B cell (primary cell): ENCODE measurements at regions not wholly inside any gene's neighbourhood (a gene's known extent, or its start where the extent isn't known, plus 50 kb on each side); places are given as distances from the start of the nearest gene placed in this dataset.
A peak's percentile ranks its signal among the peaks of the same experiment; 100 is the strongest.
"Not testable (repeated sequence)": the region's sequence is repeated elsewhere in the genome, so short reads cannot be mapped to it uniquely, and the experiment has no call there.

Experiments
- ATAC-seq: fragments of 200-7000 bp; cut with Tn5 transposase; one replicate; pipeline ENCODE4 v1.10.0; 2021; ENCODE audit warnings: low read depth, mild to moderate bottlenecking, moderate number of reproducible peaks, moderate library complexity
- CTCF ChIA-PET: fragments of 350-600 bp; sonication (Branson Sonifier 250); formaldehyde crosslinking; loops from one replicate; lab custom pipeline; 2021; ENCODE audit warnings: antibody characterized with exemption, inconsistent platforms; lab: Charles Lee
- POLR2A ChIA-PET: fragments of 350-600 bp; sonication (Branson Sonifier 250); formaldehyde crosslinking; loops from one replicate; lab custom pipeline; 2021; ENCODE audit warnings: antibody characterized with exemption; lab: Charles Lee
- DNase-seq: peaks from one replicate; pipeline ENCODE4 v3.0.0; 2013
- H2AFZ ChIP-seq: 2 replicates; pipeline ENCODE4 v1.6.1; 2012; ENCODE audit warnings: mild to moderate bottlenecking, low read depth, low read length; ENCODE audit not compliant: insufficient read depth, poor library complexity, severe bottlenecking
- H3K27ac ChIP-seq, 2 donors: 1 replicate in 1 of 2; 2 replicates in 1 of 2; pipeline ENCODE4 v1.5.1; 2012 to 2013; ENCODE audit warnings: low read length in 2 of 2, mild to moderate bottlenecking in 2 of 2, moderate library complexity in 1 of 2
- H3K27me3 ChIP-seq, 4 experiments: fragments of 200-600 bp in 1 of 4; sonication (generic) in 1 of 4; replicated peaks in 1 of 4; 1 replicate in 2 of 4; 2 replicates in 2 of 4; pipeline versions ENCODE4 v1.6.1 to v1.7.0; 2013 to 2016; ENCODE audit warnings: low read length in 3 of 4, mild to moderate bottlenecking in 2 of 4, mixed read lengths in 1 of 4, moderate library complexity in 1 of 4; ENCODE audit not compliant: insufficient read depth in 4 of 4, control insufficient read depth in 3 of 4; ENCODE audit errors: control extremely low read depth in 1 of 4
- H3K36me3 ChIP-seq, 2 experiments: replicated peaks in 1 of 2; 1 replicate in 1 of 2; 2 replicates in 1 of 2; pipeline versions ENCODE4 v1.6.1 to v1.7.1; 2013; ENCODE audit warnings: low read length in 1 of 2; ENCODE audit not compliant: insufficient read depth in 2 of 2, control insufficient read depth in 1 of 2; ENCODE audit errors: control extremely low read depth in 1 of 2, extremely low read depth in 1 of 2
- H3K4me1 ChIP-seq, 2 donors: fragments of 200-600 bp in 1 of 2; sonication (generic) in 1 of 2; 1 replicate in 1 of 2; 2 replicates in 1 of 2; pipeline versions ENCODE4 v1.5.1 to v1.6.1; 2013 to 2017; ENCODE audit warnings: low read length in 2 of 2; ENCODE audit not compliant: control insufficient read depth in 2 of 2, insufficient read depth in 2 of 2
- H3K4me2 ChIP-seq: replicated peaks from 2 replicates; pipeline ENCODE3; 2012; ENCODE audit warnings: mild to moderate bottlenecking, low read depth, low read length; ENCODE audit not compliant: poor library complexity, severe bottlenecking
- H3K4me3 ChIP-seq, 5 experiments: fragments of 200-600 bp in 1 of 5; sonication (generic) in 1 of 5; 1 replicate in 3 of 5; 2 replicates in 2 of 5; pipeline versions ENCODE4 v1.5.1 to v1.7.0; 2011 to 2016; ENCODE audit warnings: low read length in 4 of 5, mild to moderate bottlenecking in 4 of 5, low read depth in 2 of 5, control low read depth in 1 of 5, moderate library complexity in 1 of 5; ENCODE audit not compliant: insufficient read depth in 1 of 5; ENCODE audit errors: control extremely low read depth in 1 of 5, extremely low read depth in 1 of 5
- H3K79me2 ChIP-seq: fragments of 200-600 bp; sonication (generic); one replicate; pipeline ENCODE4 v1.6.0; 2016; ENCODE audit warnings: low read length; ENCODE audit not compliant: control insufficient read depth, insufficient read depth
- H3K9ac ChIP-seq: fragments of 200-600 bp; sonication (generic); 2 replicates; pipeline ENCODE4 v1.6.1; 2017; ENCODE audit warnings: mild to moderate bottlenecking, low read length, moderate library complexity
- H3K9me3 ChIP-seq, 3 donors: one replicate each; pipeline versions ENCODE4 v1.6.1 to v1.7.1; 2013; ENCODE audit warnings: low read length in 2 of 3; ENCODE audit not compliant: control insufficient read depth in 2 of 3, insufficient read depth in 1 of 3; ENCODE audit errors: control extremely low read depth in 1 of 3
- H4K20me1 ChIP-seq: 2 replicates; pipeline ENCODE4 v1.6.0; 2012; ENCODE audit warnings: mild to moderate bottlenecking, low read length; ENCODE audit not compliant: insufficient read depth, control insufficient read depth, poor library complexity, severe bottlenecking
- H3K27ac Mint-ChIP-seq: one replicate; pipeline ENCODE4 v1.8.0; 2021; ENCODE audit warnings: mixed read lengths
- H3K27me3 Mint-ChIP-seq: one replicate; pipeline ENCODE4 v1.8.0; 2021; ENCODE audit warnings: mixed read lengths
- H3K4me1 Mint-ChIP-seq: one replicate; pipeline ENCODE4 v1.8.0; 2021; ENCODE audit warnings: mixed read lengths
- H3K4me3 Mint-ChIP-seq: one replicate; pipeline ENCODE4 v1.8.0; 2021; ENCODE audit warnings: mixed read lengths
- H3K9me3 Mint-ChIP-seq: one replicate; pipeline ENCODE4 v1.8.0; 2022; ENCODE audit warnings: mixed read lengths; ENCODE audit not compliant: insufficient read depth
- EZH2 ChIP-seq: IDR thresholded peaks from 2 replicates; pipeline ENCODE4 v1.6.1; 2012; ENCODE audit warnings: borderline replicate concordance, low read depth, mild to moderate bottlenecking, moderate library complexity, low read length; ENCODE audit not compliant: insufficient read depth, poor library complexity, severe bottlenecking
- WGBS: methylation state at CpG from one replicate; pipeline ENCODE4 v1.1.5; 2013; ENCODE audit warnings: missing lambda C conversion rate; ENCODE audit not compliant: insufficient coverage; 5-methylcytosine and 5-hydroxymethylcytosine counted together
- intact Hi-C: fragments of 100-400 bp; cut with micrococcal nuclease; formaldehyde crosslinking; loops from one replicate; pipeline ENCODE4 v1.10.0; 2022
- TF ChIP-seq, protein P1 (sequence below): fragments of 200-600 bp; IDR thresholded peaks from one replicate; pipeline ENCODE4 v1.8.0; 2022; ENCODE audit warnings: antibody characterized with exemption, mild to moderate bottlenecking

DNA sequence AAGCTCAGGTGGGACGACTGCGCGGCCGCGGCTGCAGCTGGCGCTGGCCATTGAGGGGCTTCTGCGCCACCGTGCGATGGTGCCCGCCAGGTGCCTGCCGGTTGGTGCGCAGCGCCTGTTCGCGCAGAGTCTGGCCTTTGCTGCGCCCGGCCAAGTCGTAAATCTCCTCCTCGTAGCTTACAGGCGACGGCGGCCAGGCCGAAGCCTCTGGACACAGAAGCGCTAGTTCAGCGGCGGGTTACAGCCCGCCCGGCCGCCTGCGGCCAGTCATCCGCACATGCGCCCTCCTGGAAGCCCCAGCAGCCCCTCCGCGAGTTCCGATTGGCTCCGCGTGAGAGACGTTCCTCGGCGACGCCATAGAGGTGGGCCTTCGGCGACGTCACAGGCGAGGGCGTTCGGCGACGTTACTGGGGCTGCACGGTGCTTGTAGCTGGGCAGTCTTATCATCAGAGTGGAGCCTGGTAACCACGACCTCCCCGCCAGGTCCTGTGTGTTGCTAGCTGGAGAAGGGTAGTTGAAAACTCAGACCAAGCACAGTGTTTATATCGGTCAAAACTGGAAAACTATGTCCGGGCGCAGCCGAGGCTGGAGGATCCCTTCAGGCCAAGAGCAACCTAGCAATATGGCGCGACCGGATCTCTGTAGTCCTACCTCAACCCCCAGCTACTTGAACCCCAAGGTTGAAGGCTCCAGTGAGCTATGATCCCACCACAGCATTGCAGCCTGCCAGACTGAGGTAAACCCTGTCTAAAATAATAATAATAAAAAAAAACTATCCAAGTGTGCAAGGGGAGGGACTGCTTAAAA is 265.7 kb downstream of the OR4C45 start:
- 87% methylated on average over 59 of the region's 59 CpGs for WGBS
- H3K4me3 ChIP-seq: peak overlapping the region in 1 of 5 experiments; percentile 20
- Mint-ChIP-seq H3K27ac (no peak overlapping the region), H3K4me1 (no peaks in the 10 kb centered on the region), H3K4me3 (no peak overlapping the region), H3K27me3 (no peaks in the 10 kb centered on the region), H3K9me3 (peaks cover 2% of the 10 kb centered on the region)
- H3K36me3 ChIP-seq: no peaks in the 10 kb centered on the region
- H3K9me3 ChIP-seq: peaks cover 0 to 52% (median 0%) of the 10 kb centered on the region in 3 donors
- H2AFZ ChIP-seq: no peak overlapping the region
- ATAC-seq (no peak), DNase-seq (no peak)
- no peaks in the 10 kb centered on the region for H4K20me1 ChIP-seq
- no peaks in the 10 kb centered on the region for H3K4me1 ChIP-seq
- H3K79me2 ChIP-seq: no peaks in the 10 kb centered on the region
- no peak overlapping the region for H3K9ac ChIP-seq
- intact Hi-C loops: no loop called here
- H3K4me2 ChIP-seq: no peak overlapping the region
- CTCF ChIA-PET: no interaction called here
- H3K27me3 ChIP-seq: no peaks in the 10 kb centered on the region
- TF ChIP-seq, protein P1, sequence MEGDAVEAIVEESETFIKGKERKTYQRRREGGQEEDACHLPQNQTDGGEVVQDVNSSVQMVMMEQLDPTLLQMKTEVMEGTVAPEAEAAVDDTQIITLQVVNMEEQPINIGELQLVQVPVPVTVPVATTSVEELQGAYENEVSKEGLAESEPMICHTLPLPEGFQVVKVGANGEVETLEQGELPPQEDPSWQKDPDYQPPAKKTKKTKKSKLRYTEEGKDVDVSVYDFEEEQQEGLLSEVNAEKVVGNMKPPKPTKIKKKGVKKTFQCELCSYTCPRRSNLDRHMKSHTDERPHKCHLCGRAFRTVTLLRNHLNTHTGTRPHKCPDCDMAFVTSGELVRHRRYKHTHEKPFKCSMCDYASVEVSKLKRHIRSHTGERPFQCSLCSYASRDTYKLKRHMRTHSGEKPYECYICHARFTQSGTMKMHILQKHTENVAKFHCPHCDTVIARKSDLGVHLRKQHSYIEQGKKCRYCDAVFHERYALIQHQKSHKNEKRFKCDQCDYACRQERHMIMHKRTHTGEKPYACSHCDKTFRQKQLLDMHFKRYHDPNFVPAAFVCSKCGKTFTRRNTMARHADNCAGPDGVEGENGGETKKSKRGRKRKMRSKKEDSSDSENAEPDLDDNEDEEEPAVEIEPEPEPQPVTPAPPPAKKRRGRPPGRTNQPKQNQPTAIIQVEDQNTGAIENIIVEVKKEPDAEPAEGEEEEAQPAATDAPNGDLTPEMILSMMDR: no peak
- no peak for TF ChIP-seq EZH2
- no peak overlapping the region for H3K27ac ChIP-seq
- POLR2A ChIA-PET: no interaction called here

DNA sequence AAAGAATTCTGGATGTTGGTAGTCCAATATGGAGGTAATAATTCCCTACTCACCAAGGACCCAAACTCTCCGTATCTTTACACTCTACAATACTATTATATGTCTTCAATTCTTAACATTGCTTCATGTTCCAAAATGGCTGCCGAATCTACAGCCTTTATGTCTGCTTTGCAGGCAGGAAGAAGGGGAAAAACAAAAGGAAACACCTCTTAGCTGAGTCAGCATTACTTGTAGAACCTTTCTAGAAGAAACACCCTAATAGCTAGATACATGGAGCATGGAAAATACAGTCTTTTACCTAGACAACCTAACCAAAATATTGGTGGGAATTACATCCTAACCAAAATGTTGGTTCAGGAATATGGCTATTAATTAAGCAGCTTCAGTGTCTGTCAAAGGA is 298.0 kb downstream of the OR4C45 start:
- H4K20me1 ChIP-seq, intact Hi-C loops, H3K36me3 ChIP-seq, H3K4me3 ChIP-seq, H3K79me2 ChIP-seq, CTCF ChIA-PET, H3K9me3 Mint-ChIP-seq, H3K4me1 ChIP-seq, H3K27ac Mint-ChIP-seq, POLR2A ChIA-PET, DNase-seq, H3K27me3 Mint-ChIP-seq, H2AFZ ChIP-seq, H3K27ac ChIP-seq, H3K4me1 Mint-ChIP-seq, ATAC-seq, H3K4me3 Mint-ChIP-seq, H3K27me3 ChIP-seq, H3K4me2 ChIP-seq, H3K9ac ChIP-seq: not testable (repeated sequence)
- no CpG with 5 or more reads among the region's 2 CpGs for WGBS
- peaks cover 0 to 18% (median 4%) of the 10 kb centered on the region in 3 donors for H3K9me3 ChIP-seq
